GM11168 (cell line): ENCODE measurements at regions not wholly inside any gene's neighbourhood (a gene's known extent, or its start where the extent isn't known, plus 50 kb on each side); places are given as distances from the start of the nearest gene placed in this dataset.

Source experiments
- in situ Hi-C: fragments of 300-500 bp; cut with MboI; formaldehyde crosslinking; loops from one replicate; pipeline ENCODE4 v1.12.0; 2022; ENCODE audit warnings: low sequenced_read_pairs; ENCODE audit not compliant: unreplicated experiment

GRCh38 chr5:124303366-124303765 lies 443.1 kb downstream of the ZNF608 start:
- in situ Hi-C loops, result no loop called here

- in situ Hi-C loops, result no loop called here
Observed at GRCh38 chr5:124302533-124302932, 443.9 kb downstream of the ZNF608 start.

DNA sequence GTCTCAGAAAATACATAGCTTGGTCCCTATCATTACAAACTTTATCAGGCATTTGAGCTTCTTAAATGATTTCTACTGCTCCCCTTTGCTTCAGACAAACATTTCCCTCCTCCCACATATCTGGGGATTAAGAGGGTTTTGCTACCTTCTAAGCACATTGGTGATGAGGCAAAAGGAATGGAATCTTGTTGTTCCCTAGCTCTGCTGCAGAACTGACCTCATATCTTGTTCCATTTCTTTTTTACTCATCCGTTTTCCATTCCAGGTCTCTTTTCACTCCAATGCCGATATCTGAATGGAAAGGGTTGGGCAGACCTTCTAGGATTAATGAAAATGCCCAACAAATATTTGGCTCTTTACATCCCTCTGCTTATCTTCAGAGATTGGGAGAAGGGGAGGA lies 444.6 kb downstream of the ZNF608 start:
- in situ Hi-C loops, result no loop called here

DNA sequence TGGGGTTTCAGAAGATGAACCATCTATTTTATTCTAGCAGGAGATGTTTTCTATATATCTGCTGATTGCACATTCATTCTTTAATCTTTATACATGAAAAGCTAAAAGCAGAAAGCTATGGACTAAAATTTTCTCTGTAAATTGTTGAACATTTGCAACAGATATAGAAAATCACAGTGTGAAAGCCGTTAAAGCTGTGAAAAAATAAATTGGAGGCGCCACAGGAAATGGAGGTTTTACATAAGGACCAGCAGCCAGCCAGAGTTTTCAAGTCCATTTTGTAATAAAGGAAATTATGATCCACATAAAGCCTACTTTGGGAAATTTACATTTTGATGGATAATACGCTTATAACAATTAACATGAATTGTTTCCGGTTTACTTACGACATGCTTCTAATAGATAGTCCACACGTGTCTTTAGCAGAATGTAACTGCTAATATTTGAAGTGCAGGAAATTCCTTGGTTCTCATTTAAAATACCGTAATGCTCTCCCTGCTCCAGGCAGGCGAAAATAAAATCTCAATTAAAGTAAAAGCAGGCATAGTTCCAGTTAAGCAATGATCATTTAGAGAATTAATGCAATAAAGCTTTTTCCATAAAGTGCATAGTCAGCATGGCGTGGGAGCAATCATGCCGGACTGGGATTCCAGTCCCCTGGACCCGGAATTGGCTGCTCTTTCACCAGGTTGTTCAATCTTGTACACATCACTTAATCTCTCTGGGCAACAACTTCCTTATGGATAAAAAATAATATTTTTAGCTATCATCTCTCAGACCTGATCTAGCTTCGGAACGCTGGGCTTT lies 445.4 kb downstream of the ZNF608 start:
- in situ Hi-C loops, result no loop called here

DNA sequence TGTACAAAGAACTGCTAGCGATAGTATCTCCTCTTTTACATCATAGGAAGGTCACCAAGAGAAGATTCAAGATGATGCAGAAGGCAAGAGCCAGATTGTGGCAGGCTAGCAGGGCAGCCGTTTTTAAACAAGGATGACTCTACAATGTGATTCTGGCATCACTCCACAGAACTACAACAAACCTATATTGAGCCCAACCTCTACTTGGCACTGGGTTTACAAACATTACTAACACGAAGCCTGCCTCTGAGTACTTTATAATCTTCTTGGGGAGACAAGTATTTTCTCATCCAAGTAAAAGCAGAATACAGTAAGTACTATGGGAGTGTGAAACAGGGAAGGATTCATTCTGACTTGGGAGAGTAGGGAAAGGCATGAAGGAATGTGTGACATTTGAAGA lies 448.6 kb downstream of the ZNF608 start:
- in situ Hi-C loops, result no loop called here

- in situ Hi-C loops, result no loop called here
Observed at GRCh38 chr5:124292322-124292855, 454.1 kb downstream of the ZNF608 start.

DNA sequence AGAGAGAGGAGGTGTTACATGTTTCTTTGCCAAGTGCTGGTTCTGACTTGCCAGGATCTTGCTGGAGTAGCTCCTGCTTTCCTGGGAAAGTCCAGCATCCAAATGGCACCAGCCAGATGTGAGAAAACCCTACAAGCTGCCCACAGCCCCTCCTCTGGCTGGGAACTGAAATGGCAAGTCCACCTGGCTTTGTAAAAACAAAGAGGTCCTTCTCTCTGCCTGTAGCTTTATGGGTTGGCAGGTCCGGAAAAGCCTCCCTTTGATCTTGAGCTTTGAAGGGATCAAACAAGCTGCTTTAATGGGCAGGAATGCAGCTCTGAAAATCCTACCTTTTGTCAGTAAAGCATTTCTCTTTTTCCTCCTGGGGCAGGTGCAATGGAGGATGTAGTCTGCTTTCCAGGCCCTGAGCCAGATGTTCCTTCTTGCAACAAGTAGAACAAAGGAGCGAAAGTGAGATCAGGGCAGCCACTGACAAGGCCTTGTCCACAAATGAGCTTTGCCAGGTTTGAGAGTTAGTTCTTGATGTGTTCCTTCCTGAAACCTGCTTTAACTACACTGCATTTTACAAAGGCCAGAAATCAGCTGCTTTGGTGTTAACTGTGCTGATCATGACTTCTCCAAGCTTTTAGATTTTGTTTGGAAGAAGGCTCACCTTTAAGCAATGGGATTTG lies 456.7 kb downstream of the ZNF608 start:
- in situ Hi-C loops, result no loop called here

DNA sequence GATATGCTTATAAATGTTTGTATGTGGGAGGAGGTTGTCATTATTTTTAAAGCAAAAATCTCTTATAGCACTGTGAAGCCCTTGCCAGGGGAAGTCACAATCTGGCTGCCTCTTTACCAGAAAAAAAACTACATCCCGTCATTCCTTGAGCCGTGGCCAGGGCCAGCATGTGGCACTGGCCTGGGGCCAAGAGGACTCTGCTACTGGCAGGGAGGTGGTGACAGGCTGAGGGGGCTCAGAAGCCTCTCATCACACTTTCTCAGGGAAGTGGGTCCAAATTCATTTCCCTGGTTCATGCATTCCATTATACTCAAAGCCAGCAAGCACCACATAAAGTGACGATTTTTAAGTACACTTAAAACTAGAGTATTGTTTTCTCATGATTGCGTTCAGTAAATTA lies 457.3 kb downstream of the ZNF608 start:
- in situ Hi-C loops, result no loop called here

DNA sequence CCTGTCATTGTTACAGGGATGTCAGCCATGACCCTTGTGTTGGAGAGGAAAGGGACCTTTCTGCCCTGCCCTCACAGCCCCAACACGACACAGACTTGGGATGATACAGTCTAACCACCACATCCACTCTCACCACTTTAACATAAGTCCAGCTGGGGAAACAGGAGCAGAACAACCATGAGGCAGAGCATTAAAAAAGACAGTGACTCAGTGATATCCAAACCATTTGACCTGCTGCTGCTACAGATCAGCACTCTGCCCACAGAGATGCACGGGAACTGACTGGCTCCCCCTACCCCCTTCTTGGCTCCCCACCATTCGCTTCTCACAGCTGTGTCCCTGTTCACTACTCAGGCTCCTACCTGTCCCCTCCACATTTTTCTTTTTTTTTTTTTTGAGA lies 458.6 kb downstream of the ZNF608 start:
- in situ Hi-C loops, result no loop called here

- in situ Hi-C loops, result no loop called here
Observed at GRCh38 chr5:124285733-124286132, 460.7 kb downstream of the ZNF608 start.

DNA sequence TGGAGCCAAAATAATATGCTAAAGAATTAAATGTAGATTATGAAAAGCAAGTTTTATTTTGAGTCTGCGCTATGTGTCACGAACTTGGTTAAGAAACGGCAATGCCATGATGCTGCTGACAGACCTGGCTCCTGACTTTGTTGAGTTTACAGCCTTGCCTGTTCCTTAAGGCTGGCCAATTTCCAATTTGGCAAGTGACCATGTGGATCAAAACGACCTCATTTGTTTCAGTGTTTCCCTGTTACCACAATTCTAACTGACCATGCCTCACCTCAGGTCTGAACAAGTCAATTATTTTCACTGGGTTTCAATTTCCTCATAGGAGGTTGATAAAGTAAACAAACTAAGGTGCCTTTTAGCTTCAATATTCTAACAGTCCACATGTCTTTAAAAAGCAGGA lies 461.4 kb downstream of the ZNF608 start:
- in situ Hi-C loops, result no loop called here

DNA sequence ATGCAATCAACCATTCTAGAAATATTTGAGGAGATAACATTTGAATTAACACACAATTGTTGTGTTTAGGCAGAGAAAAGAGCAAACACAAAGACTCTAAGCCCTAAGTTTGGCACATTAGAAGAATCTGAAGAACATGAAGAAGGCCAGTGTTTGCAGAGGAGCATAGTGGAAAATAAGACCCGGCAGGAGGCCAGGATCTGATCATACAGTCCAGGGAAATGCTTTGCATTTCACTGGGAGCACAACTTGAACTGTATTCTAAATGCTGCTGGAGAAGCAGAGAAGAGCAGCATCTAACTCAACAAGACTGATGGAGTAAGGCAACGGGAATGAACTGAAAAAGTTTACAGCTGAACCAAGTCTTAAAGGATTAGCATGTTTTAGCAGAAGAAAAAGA lies 463.4 kb downstream of the ZNF608 start:
- in situ Hi-C loops, result no loop called here

GRCh38 chr5:124280079-124280478 lies 466.4 kb downstream of the ZNF608 start:
- in situ Hi-C loops, result no loop called here

DNA sequence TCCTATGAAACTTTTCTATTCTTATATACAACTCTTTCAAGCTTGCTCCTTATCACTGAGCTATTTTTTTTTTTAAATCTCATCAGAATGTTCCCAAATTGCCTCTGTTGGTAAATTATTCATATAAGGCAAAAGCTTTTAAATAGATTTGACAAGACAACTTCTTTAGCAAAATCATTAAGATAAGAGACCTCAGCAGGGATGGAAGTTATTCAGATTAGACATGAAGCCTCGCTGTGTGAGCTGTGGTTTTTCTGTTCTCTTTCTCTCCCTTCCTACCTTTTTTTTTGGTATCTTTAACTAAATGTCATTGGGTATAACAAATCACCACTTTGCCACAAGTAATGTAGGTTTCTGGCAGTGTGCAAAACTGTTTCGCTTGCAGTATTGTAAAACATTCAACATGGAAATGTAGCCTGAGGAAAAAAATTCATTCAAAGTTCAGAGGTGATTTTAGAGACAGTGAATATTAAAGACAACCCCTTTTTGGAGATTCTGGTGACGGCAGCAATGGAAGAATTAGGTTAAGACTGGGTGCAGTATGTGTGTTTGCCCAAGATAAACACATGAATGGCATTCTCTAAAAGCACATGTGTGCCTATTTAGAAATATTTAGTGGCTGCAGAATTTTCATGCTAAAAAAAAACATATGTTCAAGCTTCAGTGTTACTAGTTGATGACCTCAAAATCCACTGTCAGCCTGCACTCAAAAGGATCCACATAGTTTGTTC lies 467.1 kb downstream of the ZNF608 start:
- in situ Hi-C loops, result no loop called here

DNA sequence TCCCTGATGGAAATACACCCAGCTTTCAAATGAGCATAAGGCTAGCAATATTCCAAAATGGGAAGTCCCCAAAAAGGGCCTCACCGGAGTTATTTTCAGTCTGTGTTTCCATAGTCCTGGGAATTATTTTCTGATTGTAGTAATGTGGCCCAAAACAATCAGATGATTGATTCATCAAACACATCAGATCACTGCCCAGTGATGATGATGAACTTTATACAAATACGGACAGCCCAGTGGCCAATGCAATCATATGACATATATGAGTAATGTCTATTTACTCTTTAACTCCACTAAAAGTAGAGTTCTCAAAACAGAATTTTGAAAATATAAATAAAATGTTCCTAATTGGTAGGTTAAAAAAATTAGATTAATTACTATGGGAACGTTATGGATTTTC lies 467.8 kb downstream of the ZNF608 start:
- in situ Hi-C loops, result no loop called here

DNA sequence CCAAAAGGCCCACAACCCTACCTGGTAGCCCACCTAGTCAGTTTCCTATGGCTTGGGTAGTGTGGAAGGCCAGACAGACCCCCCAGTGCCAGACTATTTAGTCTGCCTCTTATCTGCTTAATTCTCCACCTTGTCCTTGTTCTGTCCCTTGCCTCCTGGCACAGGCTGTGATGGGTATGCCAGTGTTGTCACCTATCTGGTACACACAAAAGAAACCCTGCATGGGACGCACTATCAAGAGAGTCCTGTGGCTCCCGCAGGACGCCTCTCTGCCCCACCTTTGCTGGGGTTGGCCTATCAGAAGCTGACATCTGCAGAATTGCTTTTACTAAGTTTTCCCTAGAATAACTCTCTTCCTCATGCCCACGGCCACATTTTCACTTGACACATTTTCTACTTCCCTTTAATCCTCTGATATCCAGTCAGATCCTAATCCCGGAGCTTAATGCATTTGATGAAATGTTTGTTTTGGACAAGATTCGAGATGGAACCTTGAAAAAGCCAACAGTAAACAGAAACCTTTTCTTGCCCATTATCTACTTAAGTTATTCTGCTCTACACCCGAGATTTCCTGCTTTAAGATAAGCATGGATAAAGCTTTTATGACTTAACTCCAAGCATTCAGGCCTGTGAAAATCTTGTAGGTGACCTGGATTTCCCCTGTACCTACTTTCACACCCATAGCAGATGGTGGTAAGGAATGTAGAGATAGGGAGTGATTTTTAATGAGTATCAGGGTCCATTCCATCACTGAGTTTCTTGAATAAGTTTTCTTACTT lies 468.5 kb downstream of the ZNF608 start:
- in situ Hi-C loops, result no loop called here

- in situ Hi-C loops, result no loop called here
Observed at GRCh38 chr5:124276166-124276565, 470.3 kb downstream of the ZNF608 start.

- in situ Hi-C loops, result no loop called here
Observed at GRCh38 chr5:124274949-124275348, 471.5 kb downstream of the ZNF608 start.

DNA sequence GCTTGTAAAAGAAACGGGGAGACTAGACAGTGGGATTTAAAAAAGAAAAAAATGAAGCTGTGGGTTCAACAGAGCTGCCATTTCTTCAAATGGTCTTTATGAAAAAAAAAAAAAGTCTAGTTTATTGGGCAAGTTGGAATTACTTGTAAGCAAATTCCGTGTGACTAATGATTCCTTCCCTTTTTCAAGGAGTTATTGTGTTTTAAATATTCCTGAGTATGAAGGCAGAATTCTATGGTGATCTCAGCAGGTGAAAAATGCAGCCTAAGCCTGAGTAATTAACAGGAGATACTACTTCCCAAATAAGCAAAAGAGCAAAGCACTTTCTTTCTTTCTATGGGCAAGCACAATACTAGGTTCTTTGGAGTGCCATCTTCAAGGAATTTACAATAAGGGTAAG lies 481.9 kb downstream of the ZNF608 start:
- in situ Hi-C loops, result no loop called here
